Esophagus squamous epithelium (tissue), 4 donors: ENCODE measurements at regions not wholly inside any gene's neighbourhood (a gene's known extent, or its start where the extent isn't known, plus 50 kb on each side); places are given as distances from the start of the nearest gene placed in this dataset.

Source experiments
- POLR2A ChIP-seq, 4 donors: fragments of 450-650 bp; IDR thresholded peaks; one replicate each; pipeline ENCODE4 v1.6.1; 2017; ENCODE audit warnings: antibody characterized with exemption in 4 of 4, mild to moderate bottlenecking in 4 of 4, moderate library complexity in 3 of 4
- TF ChIP-seq, protein P1 (sequence below), 6 experiments: fragments of 450-650 bp in 4 of 6; fragments of 200-600 bp in 2 of 6; sonication (generic) in 2 of 6; IDR thresholded peaks; one replicate each; pipeline ENCODE4 v1.5.1; 2016 to 2019; ENCODE audit warnings: antibody characterized with exemption in 6 of 6, mild to moderate bottlenecking in 4 of 6, moderate library complexity in 4 of 6

- TF ChIP-seq, protein P1, sequence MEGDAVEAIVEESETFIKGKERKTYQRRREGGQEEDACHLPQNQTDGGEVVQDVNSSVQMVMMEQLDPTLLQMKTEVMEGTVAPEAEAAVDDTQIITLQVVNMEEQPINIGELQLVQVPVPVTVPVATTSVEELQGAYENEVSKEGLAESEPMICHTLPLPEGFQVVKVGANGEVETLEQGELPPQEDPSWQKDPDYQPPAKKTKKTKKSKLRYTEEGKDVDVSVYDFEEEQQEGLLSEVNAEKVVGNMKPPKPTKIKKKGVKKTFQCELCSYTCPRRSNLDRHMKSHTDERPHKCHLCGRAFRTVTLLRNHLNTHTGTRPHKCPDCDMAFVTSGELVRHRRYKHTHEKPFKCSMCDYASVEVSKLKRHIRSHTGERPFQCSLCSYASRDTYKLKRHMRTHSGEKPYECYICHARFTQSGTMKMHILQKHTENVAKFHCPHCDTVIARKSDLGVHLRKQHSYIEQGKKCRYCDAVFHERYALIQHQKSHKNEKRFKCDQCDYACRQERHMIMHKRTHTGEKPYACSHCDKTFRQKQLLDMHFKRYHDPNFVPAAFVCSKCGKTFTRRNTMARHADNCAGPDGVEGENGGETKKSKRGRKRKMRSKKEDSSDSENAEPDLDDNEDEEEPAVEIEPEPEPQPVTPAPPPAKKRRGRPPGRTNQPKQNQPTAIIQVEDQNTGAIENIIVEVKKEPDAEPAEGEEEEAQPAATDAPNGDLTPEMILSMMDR (IDR thresholded peaks at IDR 0.05): no peak
- TF ChIP-seq POLR2A (IDR thresholded peaks at IDR 0.05): no peak
Measured at GRCh38 chr13:50722440-50723125, 120.9 kb downstream of the DLEU7 start.
